CMK (cell line): ENCODE measurements at regions not wholly inside any gene's neighbourhood (a gene's known extent, or its start where the extent isn't known, plus 50 kb on each side); places are given as distances from the start of the nearest gene placed in this dataset.

ENCODE experiments used
- DNase-seq: peaks from one replicate; pipeline ENCODE4 v3.0.0-alpha.2; 2010; ENCODE audit warnings: low read depth

DNA sequence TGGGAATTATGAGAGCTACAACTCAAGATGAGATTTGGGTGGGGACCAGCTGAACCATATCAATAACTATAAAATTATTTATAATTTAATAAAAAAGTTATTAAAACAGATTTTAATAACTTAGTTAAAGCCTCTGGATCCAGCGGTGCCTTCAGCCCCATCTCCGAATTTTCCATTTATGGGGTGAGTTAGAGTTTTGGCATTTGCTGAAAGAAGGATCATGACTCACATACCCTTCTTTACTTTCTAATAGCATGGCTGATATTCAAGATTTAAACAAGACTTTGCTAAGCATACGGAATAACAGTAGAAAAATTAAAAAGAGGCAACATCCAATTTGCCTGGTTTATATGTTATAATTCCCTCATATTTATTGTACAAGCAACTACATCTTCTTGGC is 94.5 kb downstream of the RDH14 start:
- no peak for DNase-seq

DNA sequence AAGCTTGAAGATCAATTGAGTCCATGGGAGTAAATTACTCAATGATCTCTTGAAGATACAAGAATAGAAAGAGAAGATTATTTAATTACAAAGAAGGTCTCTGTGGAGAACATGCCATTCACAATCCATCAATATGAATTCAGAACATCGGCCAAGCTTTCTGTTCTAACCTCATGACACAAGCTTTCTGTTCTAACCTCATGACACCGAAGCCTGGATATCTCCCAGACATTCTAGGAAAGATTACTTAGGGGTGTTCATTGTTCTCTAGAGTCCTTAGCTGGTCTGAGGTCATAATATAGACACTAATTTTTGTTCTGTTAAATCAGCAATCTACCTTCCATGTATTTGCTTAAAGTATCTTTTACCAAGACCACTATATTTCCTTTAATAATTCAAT is 95.5 kb downstream of the RDH14 start:
- no peak for DNase-seq

DNA sequence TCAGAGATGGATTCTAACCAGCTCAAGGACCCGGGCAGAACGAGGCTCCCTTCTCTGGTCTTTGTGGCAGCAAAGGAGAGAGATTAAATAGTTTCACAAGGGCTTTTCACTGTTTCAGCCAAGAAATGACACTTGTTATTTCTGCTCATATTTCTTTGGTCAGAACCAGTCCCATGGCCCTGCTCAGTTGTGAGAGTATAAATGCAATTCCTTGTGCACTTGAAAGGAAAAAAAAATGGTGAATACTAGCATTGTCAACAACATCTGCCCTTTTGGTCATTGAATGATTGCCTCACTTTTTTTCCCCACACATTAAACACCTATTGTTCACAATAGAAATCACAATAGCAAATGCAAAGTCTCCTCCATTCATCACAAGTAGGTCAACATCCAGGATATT is 104.4 kb downstream of the RDH14 start:
- no peak for DNase-seq

DNA sequence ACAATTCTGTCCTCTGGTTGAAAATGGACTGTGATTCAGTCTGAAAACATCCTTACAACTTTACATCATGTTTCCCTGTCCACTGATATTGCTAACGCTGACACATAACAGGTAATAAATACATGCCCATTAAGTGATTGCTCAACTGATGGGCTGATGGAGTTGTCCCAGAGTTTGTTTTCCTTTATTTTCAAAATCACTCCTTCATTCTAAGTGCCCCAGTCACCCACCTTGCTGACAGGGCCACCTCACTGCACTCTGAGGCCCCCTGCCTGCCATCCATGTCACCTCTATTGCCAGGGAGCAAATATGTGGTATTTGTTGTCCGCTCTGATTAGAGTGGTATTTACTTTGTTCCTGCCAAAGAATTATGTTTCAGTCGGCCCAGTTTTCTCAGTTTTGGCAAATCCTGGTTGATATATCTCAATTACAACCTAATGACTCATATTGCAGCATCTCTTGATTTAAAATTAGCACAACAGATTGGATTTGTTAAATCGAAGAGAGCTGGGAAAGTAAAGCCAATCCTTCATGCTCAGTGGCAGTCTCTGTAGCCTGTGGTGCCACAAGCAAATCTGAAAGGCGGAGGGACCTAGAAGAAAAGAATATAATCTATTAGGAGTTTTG is 105.1 kb downstream of the RDH14 start:
- DNase-seq: no peak

DNA sequence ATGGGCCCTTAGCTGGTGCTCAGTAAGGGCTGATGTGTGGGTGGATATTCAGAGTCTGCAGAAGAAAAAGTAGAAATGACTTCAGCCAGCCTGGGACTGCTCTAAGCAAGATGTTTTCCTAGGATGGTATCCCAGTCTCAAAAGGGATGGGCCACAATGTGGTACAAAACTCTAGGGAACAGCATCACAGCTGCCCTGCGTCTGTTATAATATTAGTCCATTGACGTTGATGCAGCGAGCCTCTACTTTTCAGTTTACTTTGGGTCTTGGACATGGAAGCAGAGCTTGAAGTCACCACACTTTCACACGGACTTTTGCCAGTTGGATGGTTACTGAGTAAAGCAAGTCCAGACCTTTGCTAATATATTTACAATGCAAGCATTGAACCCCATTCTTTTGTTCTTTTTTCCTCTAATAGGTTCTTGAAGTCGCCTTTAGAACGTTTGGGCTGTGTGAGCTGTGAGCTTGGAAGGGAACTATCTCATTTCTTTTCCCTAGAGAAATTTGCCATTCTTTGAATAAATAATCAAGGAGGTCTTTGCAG is 105.7 kb downstream of the RDH14 start:
- DNase-seq: no peak

DNA sequence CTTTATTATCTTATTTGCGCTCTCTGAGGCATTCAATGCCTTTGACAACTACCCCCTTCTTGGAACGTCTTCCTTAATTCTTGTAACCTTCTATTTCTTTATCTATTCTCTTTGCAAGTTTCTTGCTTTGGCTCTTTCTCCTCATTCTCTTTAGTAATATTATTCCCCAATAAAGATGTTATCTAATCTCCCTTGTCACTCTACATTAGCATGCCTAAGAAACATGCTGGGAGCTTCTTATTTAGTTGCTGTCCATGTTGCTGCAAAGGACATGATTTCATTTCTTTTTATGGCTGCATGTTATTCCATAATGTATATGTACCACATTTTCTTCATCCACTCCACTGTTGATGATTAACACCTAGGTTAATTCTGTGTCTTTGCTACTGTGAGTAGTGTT is 113.7 kb downstream of the RDH14 start:
- DNase-seq: no peak

DNA sequence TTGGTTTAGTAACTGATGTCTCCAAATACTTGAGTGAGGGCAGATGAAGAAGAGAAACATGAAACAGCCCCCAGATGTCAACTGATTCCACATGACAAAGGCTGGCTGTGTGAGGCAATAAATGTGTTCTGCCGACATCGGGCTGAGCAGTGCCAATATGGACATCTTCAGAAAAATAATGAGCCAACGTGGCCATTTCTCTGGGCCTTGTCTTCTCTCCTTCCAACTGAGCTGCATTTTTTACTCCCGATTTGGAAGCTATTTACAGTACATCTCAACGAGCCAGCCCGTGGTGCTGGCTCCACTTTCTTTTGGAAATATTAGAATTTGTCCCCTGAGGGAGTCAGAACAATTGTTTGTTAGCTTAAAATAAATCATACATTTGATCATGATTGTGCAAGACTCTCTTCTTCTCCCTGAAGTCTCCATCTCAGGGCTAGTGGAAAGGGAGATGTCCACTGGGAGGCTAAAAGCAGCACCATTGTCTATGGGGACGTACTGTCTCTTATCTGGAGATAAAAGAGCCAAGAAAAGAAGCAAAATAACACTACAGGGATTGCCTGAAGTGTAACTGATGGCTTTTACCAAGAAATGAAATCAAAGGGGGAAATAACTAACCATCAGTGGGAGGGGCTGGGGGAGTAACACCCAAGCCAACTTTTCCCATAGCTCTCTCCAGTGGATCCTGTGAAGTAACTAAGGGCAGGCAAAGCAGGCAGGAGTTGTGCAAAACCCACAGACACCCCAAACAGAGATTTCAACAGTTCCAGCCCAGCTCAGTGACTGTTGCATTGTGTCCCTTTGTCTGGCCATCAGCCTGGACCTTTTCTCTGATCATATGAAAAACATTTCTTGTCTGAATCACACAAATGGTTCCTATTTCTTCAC is 114.8 kb downstream of the RDH14 start:
- no peak for DNase-seq

DNA sequence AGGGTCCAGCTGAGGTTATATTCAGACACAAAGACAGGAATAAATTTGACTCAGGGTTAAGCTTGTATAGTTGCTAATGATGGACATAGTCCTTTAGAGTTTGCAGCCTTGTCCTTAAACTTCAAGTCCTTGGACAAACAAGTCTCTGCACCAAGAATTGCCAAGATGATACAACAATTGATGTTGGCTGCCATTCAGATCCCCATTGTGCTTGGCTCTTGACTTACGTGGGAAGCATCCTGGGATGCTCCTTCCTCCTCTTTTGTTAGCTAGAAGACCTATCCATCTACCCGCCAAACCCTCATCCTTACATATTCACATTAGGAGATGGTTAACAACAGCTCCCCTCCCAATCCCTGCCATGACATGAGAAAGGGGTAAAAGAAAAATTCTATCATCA is 115.6 kb downstream of the RDH14 start:
- no peak for DNase-seq

DNA sequence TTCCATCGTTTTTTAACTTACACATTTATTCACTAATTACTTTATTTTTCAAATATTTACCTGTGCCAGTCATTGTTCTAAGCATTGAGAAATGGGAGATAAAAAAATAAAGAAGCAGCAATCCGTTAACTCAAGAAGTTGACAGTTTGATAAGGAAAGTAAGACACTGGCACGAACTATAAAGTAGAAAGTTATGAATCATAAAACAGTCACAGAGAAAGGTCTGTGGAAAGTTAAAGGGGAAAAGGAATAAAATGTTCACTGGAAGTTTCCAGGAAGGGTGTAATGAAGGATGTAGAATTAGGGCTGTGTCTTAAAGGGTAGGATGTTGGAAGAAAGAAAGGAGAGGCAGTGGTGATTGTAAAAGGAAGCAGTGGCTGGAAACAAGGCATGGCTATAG is 118.9 kb downstream of the RDH14 start:
- no peak for DNase-seq

DNA sequence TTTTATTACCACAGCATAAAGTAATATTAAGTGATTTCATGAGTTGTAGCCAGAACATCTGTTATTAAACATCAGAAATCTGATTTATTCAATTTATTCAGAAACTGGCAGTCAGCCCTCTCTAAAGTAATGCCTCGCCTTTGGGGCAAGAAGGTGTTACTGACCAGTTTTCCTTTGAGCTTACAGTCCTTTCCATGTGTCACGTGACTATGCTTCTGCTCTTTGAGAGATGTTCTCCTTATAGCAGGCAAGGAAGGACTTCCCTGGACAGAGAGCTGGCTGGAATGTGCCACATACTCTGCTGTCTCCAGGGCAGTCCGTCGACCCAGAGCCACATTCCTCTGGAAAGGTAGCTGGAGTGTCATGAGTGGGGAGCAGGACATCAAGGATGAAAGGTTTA is 119.7 kb downstream of the RDH14 start:
- no peak for DNase-seq

DNA sequence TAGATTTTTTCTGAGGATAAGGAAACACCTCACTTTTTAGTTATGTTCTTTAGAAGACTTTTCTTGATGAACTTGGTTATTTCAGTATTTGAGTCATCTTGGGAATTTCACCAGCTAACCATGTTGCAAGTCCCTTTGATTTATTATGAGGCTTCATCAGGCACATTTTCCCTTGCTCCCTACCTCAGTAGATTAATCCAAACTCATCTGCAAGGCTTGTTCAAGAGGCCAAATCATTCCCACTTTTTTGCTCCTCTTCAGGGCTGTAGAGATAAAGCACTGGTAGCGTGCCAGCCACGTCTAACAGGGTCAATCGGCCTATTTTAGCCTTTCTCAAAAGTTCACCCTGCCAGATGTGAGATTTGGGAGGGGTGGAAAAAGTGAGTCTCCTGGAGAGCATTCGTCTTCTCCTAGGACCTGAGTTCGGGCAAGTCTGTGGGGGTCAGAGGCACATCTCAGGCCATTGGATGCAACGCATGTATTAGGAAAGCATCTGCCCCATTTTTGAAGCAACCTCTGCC is 120.3 kb downstream of the RDH14 start:
- no peak for DNase-seq

DNA sequence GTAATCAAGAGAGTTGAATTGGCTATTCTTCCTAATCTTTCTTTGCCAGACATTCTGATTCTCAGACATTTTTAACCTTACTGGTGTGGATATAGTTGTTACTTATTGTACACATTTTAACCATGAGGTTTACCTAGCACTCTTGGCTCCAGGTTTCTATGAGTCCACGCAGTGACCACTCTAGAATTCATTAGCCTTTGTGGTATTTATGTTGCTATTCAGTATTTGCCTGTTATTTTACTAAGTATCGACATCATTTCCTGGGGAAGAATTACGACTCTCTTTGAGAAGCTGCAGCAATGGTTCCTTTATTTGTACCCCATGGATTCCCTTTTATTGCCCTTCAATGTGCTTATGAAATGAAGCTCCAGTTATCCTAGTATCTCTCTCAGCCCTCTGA is 120.7 kb downstream of the RDH14 start:
- no peak for DNase-seq

DNA sequence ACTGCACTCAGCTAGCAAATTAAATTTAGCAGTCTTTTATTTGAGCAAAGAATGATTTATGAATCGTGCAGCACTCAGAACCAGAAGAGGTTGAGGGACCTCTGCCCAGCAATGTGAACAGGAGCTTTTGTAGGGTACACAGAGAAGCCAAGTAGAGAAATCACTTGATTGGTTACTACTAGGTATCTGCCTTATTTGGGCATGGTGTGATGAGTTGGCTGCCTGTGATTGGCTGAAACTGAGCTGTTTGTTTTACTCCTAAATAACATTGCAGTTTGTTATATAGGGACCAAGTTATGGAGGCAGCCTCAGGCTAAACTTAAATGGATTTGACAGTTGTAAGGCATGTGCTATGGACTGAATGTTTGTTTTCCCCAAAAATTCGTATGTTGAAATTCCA is 122.5 kb downstream of the RDH14 start:
- DNase-seq: no peak

DNA sequence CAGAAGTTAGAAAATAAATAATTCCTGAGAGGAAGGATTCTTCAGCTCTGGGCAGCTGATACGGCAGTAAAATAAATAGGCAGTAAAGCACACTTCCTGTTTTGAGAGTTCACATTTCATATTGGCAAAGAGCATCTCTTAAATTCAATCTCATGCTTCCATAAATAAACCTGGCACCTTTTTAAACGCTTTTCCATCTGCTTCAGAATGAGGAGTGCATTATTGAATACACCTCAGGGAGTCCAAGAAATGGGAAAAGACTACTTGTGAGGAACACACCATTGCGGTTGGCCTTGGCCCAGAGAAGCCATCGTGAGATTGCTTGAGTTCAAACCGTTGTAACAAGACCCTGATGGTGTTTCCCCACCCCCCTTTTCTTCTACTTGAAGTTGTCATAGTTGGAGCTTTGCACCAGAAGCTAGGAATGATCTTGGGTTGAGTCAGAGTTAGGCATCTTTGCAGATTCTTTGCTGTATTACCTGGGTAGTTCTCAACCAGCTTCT is 123.9 kb downstream of the RDH14 start:
- no peak for DNase-seq

DNA sequence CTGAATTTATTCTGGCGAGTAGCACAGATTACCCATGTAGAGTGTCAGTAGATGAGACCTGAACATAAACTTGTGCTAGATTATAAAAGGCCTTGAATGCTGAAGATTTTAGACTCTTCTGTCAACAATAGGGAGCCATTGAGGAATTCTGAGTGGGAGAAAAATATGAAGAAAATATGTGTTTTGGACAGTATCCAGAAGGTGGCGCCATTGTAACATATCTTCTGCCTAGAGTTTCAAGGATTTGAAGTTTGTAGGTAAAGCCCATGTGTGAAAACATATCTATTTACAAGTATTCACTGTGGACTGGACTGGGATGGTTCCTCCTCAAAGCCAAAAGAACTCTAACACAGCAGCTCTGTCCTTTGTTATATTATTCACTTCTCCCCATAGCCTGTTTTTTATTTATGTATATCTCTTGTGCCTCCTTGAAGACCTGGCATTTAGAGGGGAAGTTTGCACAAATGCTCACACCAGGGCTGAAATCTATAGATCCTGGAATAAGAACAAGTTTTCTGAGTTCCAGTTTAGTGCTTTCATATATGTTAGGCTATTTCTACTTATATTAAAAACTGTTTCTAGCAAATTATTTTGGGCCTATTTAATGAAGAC is 124.9 kb downstream of the RDH14 start:
- no peak for DNase-seq

DNA sequence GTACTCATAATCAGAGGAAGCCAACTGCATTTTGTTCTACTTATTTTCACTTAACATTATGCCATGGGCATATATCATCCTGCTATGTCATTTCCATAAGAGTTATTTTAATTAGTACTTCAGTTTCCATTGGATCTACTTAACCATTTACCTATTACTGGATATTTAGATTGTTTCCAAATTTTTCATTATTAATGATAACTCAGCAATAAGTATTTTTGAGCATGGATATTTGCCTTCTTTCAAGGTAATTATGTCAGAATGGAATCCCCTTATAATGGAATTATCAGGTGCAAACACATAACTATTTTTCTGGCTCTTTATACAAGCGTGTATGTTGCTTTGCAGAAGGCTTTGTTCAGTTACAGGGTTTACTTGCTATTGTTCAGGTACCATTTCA is 126.6 kb downstream of the RDH14 start:
- no peak for DNase-seq

DNA sequence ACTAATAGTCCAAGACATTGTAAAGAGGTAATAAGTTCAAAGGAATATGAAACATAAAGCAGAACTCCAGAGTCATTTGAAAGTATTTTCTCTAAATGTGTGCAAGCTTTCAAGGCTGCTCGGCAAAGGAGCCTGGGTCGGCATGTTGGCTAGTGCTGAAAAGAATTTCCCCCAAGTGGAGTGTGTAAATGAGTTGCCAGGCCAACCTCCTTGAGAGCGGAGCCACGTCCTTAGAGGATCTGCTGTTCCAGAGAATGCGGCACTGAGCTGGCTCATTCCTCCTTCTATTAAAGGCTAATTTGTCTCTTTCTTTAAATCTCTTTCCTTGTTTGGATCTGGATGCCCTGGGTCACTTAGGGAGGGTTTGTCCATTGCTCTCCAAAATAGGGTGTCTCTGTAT is 127.5 kb downstream of the RDH14 start:
- no peak for DNase-seq

DNA sequence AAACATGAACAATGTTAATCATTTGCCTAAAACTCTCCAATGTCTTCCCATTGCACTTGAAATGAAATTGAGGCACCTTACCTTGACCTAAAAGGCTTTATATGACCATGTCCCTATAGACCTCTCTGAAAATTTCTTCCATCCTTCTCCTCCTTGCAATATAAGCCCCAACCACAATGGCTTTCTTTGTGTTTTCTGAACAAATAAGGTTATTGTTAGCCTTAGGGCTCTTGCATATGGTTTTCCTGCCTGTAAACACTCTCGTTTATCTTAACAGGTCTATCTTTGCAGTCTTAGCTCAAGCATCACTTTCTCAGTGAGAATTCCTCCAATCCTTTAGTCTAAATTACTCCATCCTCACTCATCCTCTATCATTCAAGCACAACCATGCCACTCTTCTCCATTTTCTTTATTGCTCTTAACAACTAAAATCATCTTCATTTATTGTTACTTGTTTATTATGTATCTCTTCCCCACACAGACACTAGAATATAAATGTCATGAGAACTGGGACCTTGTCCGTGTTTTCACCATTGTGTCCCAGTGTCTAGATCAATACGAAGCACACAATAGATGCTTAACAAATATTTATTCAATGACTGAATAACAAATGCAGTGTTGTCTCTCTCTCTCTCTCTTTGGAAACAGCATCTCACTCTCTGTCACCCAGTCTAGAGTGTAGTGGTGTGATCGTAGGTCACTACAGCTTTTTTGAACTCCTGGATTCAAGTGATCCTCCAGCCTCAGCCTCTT is 129.3 kb downstream of the RDH14 start:
- DNase-seq: no peak

DNA sequence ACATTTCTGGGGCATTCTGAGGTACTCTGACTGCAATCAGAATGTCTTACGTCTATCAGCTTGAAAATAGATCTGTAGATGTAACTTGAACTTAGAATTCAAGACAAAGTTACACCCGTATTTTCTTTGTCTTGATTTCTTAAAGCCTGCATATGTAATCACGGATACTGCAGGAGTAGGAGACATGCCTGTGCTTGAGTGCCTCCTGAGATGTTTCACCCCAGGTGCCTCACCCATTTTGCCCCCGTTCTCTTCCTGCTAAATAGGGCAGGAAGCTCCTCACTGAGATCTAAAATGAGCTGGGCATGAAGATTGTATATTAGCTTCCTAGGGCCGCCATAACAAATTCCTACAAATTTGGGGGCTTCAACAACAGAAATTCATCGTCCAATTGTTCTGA is 131.9 kb downstream of the RDH14 start:
- DNase-seq: no peak

DNA sequence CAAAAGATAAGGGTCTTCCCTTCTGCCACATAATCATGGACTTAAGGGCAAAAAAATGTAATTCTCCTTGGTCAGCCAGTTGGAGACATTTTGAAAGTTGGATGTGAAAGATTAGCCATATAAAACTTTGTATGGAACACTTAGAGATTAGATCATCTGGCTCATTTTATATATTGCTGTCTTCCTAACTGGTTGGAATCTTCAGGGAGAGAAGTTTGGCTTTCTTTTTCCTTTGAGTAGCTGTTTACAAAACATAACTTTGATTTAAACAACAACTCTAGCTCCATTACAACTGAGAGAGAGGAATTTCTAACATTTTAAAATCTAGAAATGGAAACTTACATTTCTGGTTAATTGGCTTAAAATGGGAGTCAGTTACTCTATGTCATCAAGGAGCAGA is 132.7 kb downstream of the RDH14 start:
- no peak for DNase-seq

DNA sequence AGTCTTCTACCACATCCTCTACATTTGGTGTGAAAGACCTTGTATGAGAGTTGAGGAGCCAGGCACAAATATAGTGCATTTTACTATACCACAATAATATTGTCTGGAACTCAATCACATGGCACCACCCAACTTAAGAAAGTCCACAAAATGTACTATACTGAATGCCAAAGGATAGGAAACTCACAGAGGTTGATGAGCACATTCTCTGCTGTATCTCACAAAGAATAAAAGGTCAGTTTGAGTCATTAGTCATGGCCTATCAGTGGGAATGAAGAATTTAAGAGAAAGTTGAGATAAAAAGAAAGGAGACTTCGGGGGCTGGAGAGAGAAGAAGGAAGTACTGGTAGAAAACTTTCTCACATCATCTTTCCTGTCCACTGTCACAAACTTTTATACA is 134.3 kb downstream of the RDH14 start:
- DNase-seq: no peak

DNA sequence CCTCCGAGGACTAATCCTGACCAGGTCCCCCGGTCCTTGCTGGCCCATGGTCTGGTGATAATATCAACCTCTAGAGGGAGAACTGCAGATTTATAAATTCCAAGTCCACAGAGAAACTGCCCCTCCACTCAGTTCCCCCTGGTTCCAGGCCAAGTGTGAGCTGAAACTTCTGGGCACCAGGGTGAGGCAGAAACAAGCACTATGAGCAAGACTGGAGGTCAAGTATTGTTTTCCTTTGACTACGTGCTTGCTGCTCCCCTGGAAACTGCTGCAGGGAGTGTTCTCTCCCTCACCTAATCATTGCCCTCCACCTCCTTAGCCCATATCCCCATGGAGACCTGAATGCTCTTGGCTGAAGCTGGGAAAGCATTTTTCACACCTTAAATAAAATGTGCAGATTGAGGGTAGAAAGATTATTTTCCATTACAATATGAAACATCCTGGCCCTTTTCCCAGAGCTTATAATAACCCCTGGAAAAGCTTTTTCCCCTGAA is 135.2 kb downstream of the RDH14 start:
- no peak for DNase-seq
